ENCODE measurements at regions not wholly inside any gene's neighbourhood (a gene's known extent, or its start where the extent isn't known, plus 50 kb on each side); places are given as distances from the start of the nearest gene placed in this dataset.
"Not testable (repeated sequence)": the region's sequence is repeated elsewhere in the genome, so short reads cannot be mapped to it uniquely, and the experiment has no call there.

GRCh38 chr2:132276571-132276981 lies 114.8 kb upstream of the ANKRD30BL start:
- no peak for TF ChIP-seq CTCF (IDR thresholded peaks at IDR 0.05)
- TF ChIP-seq POLR2AphosphoS5 (IDR thresholded peaks at IDR 0.05) = no peak
- TF ChIP-seq POLR2A (IDR thresholded peaks at IDR 0.05) = no peak
- TF ChIP-seq EP300 (IDR thresholded peaks at IDR 0.05) = no peak
- Histone ChIP-seq H3K9me3 (peaks cover 0 to 14% (median 0%) of the 10 kb centered on the region in 3 donors), H3K4me3 (no peak overlapping the region), H3K4me1 (no peaks in the 10 kb centered on the region), H3K27ac (no peak overlapping the region), H3K36me3 (no peaks in the 10 kb centered on the region), H3K27me3 (peaks cover 8% of the 10 kb centered on the region)
- no peak for ATAC-seq
- 46 to 67% methylated on average over 9 to 10 of the region's 10 CpGs for WGBS, 2 donors (ENCODE audit: low coverage in 1 of 2)

GRCh38 chr2:132278267-132278666 lies 116.5 kb upstream of the ANKRD30BL start:
- TF ChIP-seq CTCF (IDR thresholded peaks at IDR 0.05) (no peak), EP300 (IDR thresholded peaks at IDR 0.05) (no peak), POLR2AphosphoS5 (IDR thresholded peaks at IDR 0.05) (no peak), POLR2A (IDR thresholded peaks at IDR 0.05) (no peak)
- H3K4me3 ChIP-seq = no peak overlapping the region
- H3K4me1 ChIP-seq = no peaks in the 10 kb centered on the region
- no peak for ATAC-seq
- H3K9me3 ChIP-seq = peaks cover 0 to 14% (median 0%) of the 10 kb centered on the region in 3 donors
- no peak overlapping the region for H3K27ac ChIP-seq
- WGBS, 2 donors (ENCODE audit: low coverage in 1 of 2) = 78% methylated on average over 7 of the region's 23 CpGs; no CpG with 5 or more reads in 1 of the 2 donors
- H3K36me3 ChIP-seq = no peaks in the 10 kb centered on the region
- peaks cover 8% of the 10 kb centered on the region for H3K27me3 ChIP-seq

GRCh38 chr2:132279344-132279743 lies 117.6 kb upstream of the ANKRD30BL start:
- no peak for ATAC-seq
- WGBS, 2 donors (ENCODE audit: low coverage in 1 of 2) = 100% methylated on average over 1 to 4 of the region's 11 CpGs

GRCh38 chr2:132279930-132280615 lies 118.3 kb upstream of the ANKRD30BL start:
- no peak overlapping the region for H3K27ac ChIP-seq
- no peaks in the 10 kb centered on the region for H3K36me3 ChIP-seq
- H3K4me3 ChIP-seq = no peak overlapping the region
- 100% methylated on average over 1 to 2 of the region's 31 CpGs for WGBS, 2 donors (ENCODE audit: low coverage in 1 of 2)
- TF ChIP-seq POLR2AphosphoS5 (IDR thresholded peaks at IDR 0.05) = no peak
- no peak for TF ChIP-seq EP300 (IDR thresholded peaks at IDR 0.05)
- TF ChIP-seq POLR2A (IDR thresholded peaks at IDR 0.05) = no peak
- TF ChIP-seq CTCF (IDR thresholded peaks at IDR 0.05) = no peak
- peaks cover 8% of the 10 kb centered on the region for H3K27me3 ChIP-seq
- H3K4me1 ChIP-seq = no peaks in the 10 kb centered on the region
- H3K9me3 ChIP-seq = peaks cover 0 to 14% (median 0%) of the 10 kb centered on the region in 3 donors
- ATAC-seq = no peak

More at GRCh38 chr2:132279344-132279743, 117.6 kb upstream of the ANKRD30BL start:
- Histone ChIP-seq H3K4me1 (no peaks in the 10 kb centered on the region), H3K9me3 (peaks cover 0 to 14% (median 0%) of the 10 kb centered on the region in 3 donors), H3K27ac (no peak overlapping the region), H3K36me3 (no peaks in the 10 kb centered on the region), H3K4me3 (no peak overlapping the region), H3K27me3 (peaks cover 8% of the 10 kb centered on the region)
- no peak for TF ChIP-seq POLR2A (IDR thresholded peaks at IDR 0.05)
- no peak for TF ChIP-seq POLR2AphosphoS5 (IDR thresholded peaks at IDR 0.05)
- TF ChIP-seq CTCF (IDR thresholded peaks at IDR 0.05) = no peak
- no peak for TF ChIP-seq EP300 (IDR thresholded peaks at IDR 0.05)

GRCh38 chr2:132280912-132281311 lies 119.2 kb upstream of the ANKRD30BL start:
- WGBS, 2 donors (ENCODE audit: low coverage in 1 of 2) = 94% methylated on average over 4 of the region's 12 CpGs; no CpG with 5 or more reads in 1 of the 2 donors
- H3K36me3 ChIP-seq = no peaks in the 10 kb centered on the region
- H3K27me3 ChIP-seq = peaks cover 9% of the 10 kb centered on the region
- TF ChIP-seq POLR2A (IDR thresholded peaks at IDR 0.05) = no peak
- TF ChIP-seq POLR2AphosphoS5 (IDR thresholded peaks at IDR 0.05) = no peak
- TF ChIP-seq EP300 (IDR thresholded peaks at IDR 0.05) = no peak
- no peak for TF ChIP-seq CTCF (IDR thresholded peaks at IDR 0.05)
- H3K9me3 ChIP-seq = peaks cover 0 to 14% (median 0%) of the 10 kb centered on the region in 3 donors
- no peak overlapping the region for H3K27ac ChIP-seq
- no peak for ATAC-seq
- H3K4me1 ChIP-seq = no peaks in the 10 kb centered on the region
- no peak overlapping the region for H3K4me3 ChIP-seq

- Histone ChIP-seq H3K9me3 (peaks cover 0 to 14% (median 0%) of the 10 kb centered on the region in 3 donors), H3K27me3 (peaks cover 21% of the 10 kb centered on the region)
- H3K36me3 ChIP-seq, H3K4me3 ChIP-seq, ATAC-seq, H3K27ac ChIP-seq, H3K4me1 ChIP-seq: not testable (repeated sequence)
- WGBS, 2 donors (ENCODE audit: low coverage in 1 of 2) = 76 to 84% methylated on average over 2 to 6 of the region's 6 CpGs
These were observed 120.4 kb upstream of the ANKRD30BL start for GRCh38 chr2:132282104-132282503.

Measured in gastroesophageal sphincter (tissue), 4 donors.